ENCODE measurements at regions not wholly inside any gene's neighbourhood (a gene's known extent, or its start where the extent isn't known, plus 50 kb on each side); places are given as distances from the start of the nearest gene placed in this dataset.

DNA sequence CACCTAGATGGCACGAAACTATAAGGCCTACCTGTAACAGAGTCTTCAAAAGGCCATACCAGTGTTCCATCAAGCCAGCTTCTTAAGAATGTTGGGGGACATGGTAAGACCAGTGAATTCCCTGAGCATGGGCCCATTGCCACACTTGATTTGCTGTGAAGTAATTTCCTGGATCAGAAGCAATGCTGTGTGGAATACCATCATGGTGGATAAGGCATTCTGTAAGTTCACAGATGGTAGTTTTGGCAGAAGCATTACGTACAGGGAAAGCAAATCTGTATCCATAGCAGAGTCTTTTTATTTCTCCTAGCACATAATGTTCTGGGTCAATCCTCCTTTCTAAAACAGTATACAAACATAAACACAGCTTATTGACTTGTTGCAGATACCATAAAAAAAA, 89.1 kb upstream of the MAST4 start:
- Mint-ChIP-seq H3K27me3 (ENCODE audit: low read depth) (peaks cover 9% of the 10 kb centered on the region), H3K4me3 (no peak overlapping the region), H3K4me1 (no peaks in the 10 kb centered on the region), H3K36me3 (ENCODE audit: insufficient read depth in 1 of 3, low read depth in 3 of 3) (peaks cover 0 to 9% (median 0%) of the 10 kb centered on the region in 3 experiments; a peak in 3 of 7 replicates), H3K9me3 (peaks cover 0 to 2% of the 10 kb centered on the region in 2 experiments; a peak in 4 of 5 replicates), H3K27ac (no peak overlapping the region)
- H2BK20ac ChIP-seq (ENCODE audit: low read depth, low read length, poor library complexity, severe bottlenecking), result no peak overlapping the region
- no peaks in the 10 kb centered on the region for H3K27me3 ChIP-seq (ENCODE audit: insufficient read depth, low read length)
- no peaks in the 10 kb centered on the region for H3K23me2 ChIP-seq (ENCODE audit: insufficient read length, low read depth, low read length, poor library complexity, severe bottlenecking)
- H4K20me1 ChIP-seq (ENCODE audit: control insufficient read depth, insufficient read depth, insufficient read length), result no peaks in the 10 kb centered on the region
- no peaks in the 10 kb centered on the region for H3K79me2 ChIP-seq (ENCODE audit: insufficient read depth, low read length)
- TF ChIP-seq, protein P1, sequence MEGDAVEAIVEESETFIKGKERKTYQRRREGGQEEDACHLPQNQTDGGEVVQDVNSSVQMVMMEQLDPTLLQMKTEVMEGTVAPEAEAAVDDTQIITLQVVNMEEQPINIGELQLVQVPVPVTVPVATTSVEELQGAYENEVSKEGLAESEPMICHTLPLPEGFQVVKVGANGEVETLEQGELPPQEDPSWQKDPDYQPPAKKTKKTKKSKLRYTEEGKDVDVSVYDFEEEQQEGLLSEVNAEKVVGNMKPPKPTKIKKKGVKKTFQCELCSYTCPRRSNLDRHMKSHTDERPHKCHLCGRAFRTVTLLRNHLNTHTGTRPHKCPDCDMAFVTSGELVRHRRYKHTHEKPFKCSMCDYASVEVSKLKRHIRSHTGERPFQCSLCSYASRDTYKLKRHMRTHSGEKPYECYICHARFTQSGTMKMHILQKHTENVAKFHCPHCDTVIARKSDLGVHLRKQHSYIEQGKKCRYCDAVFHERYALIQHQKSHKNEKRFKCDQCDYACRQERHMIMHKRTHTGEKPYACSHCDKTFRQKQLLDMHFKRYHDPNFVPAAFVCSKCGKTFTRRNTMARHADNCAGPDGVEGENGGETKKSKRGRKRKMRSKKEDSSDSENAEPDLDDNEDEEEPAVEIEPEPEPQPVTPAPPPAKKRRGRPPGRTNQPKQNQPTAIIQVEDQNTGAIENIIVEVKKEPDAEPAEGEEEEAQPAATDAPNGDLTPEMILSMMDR (conservative IDR thresholded peaks at IDR 0.05), result no peak
- no peak overlapping the region for H3K14ac ChIP-seq (ENCODE audit: insufficient read depth, low read length)
- H4K91ac ChIP-seq (ENCODE audit: insufficient read length, low read depth, low read length), result no peak overlapping the region
- no peak overlapping the region for H3K23ac ChIP-seq (ENCODE audit: insufficient read length, low read depth, low read length)
- H3K4me2 ChIP-seq (ENCODE audit: insufficient read depth, insufficient read length, low read length), result no peak overlapping the region
- no peak overlapping the region for H3K18ac ChIP-seq (ENCODE audit: insufficient read length, low read depth, low read length)
- no peak overlapping the region for H3K4ac ChIP-seq (ENCODE audit: low read depth, low read length)
- no peak overlapping the region for H3K27ac ChIP-seq (ENCODE audit: insufficient read length, low read depth, low read length)
- no peak overlapping the region for H2BK12ac ChIP-seq (ENCODE audit: insufficient read length, low read depth, low read length)
- no peak overlapping the region for H3T11ph ChIP-seq (ENCODE audit: low read length)
- H2BK5ac ChIP-seq (ENCODE audit: insufficient read length, low read length), result no peak overlapping the region
- no peak overlapping the region for H2BK120ac ChIP-seq (ENCODE audit: low read depth, low read length, poor library complexity, severe bottlenecking)
- H2BK15ac ChIP-seq (ENCODE audit: low read depth, low read length), result no peak overlapping the region
- no peak overlapping the region for H2AK5ac ChIP-seq (ENCODE audit: insufficient read length, low read length)
- no peaks in the 10 kb centered on the region for H3K79me1 ChIP-seq (ENCODE audit: insufficient read depth, low read depth, low read length, poor library complexity, severe bottlenecking)
- H3K9ac ChIP-seq (ENCODE audit: extremely low read depth, insufficient read length, low read length), result no peak overlapping the region
- no peak for DNase-seq
- H4K5ac ChIP-seq (ENCODE audit: insufficient read length, low read depth, low read length), result no peak overlapping the region
- H3K4me1 ChIP-seq (ENCODE audit: insufficient read depth, low read length), result no peaks in the 10 kb centered on the region
- no peak overlapping the region for H2AFZ ChIP-seq (ENCODE audit: low read length)
- H3K56ac ChIP-seq (ENCODE audit: insufficient read length, low read depth, low read length), result no peak overlapping the region
- no peak overlapping the region for H4K8ac ChIP-seq (replicated peaks; ENCODE audit: insufficient read length, low read depth, low read length)
- no CpG with 5 or more reads among the region's 2 CpGs for WGBS (ENCODE audit: extremely low coverage, insufficient read length, low lambda C conversion rate)
- no peaks in the 10 kb centered on the region for H3K9me3 ChIP-seq (ENCODE audit: control insufficient read depth, low read depth, low read length)

Measured in H9 (cell line).